ENCODE measurements at regions not wholly inside any gene's neighbourhood (a gene's known extent, or its start where the extent isn't known, plus 50 kb on each side); places are given as distances from the start of the nearest gene placed in this dataset.

GRCh38 chr18:42533009-42533575, 578.1 kb downstream of the PIK3C3 start:
- H3K27me3 Mint-ChIP-seq (ENCODE audit: unreplicated experiment), result no peaks in the 10 kb centered on the region
- intact Hi-C loops (cut with micrococcal nuclease; ENCODE audit: unreplicated experiment), result no loop called here
- peaks cover 4% of the 10 kb centered on the region for H3K9me3 Mint-ChIP-seq (ENCODE audit: low read depth, unreplicated experiment)
- no peak overlapping the region for H3K4me3 Mint-ChIP-seq (ENCODE audit: low read depth, unreplicated experiment)
- H3K4me1 Mint-ChIP-seq (ENCODE audit: low read depth, unreplicated experiment), result no peaks in the 10 kb centered on the region
- BruUV-seq (replicated peaks), result no TSS peak
- CTCF ChIA-PET, result no interaction called here
- TF ChIP-seq CTCF (IDR thresholded peaks at IDR 0.05; ENCODE audit: unreplicated experiment), result no peak
- DNase-seq, result no peak
- no peak overlapping the region for H3K27ac Mint-ChIP-seq (ENCODE audit: unreplicated experiment)
- H3K36me3 Mint-ChIP-seq (ENCODE audit: insufficient read depth, unreplicated experiment), result no peaks in the 10 kb centered on the region

- Mint-ChIP-seq H3K36me3 (ENCODE audit: insufficient read depth, unreplicated experiment) (no peaks in the 10 kb centered on the region), H3K27me3 (ENCODE audit: unreplicated experiment) (no peaks in the 10 kb centered on the region), H3K4me3 (ENCODE audit: low read depth, unreplicated experiment) (no peak overlapping the region), H3K27ac (ENCODE audit: unreplicated experiment) (no peak overlapping the region), H3K9me3 (ENCODE audit: low read depth, unreplicated experiment) (peaks cover 4% of the 10 kb centered on the region), H3K4me1 (ENCODE audit: low read depth, unreplicated experiment) (no peaks in the 10 kb centered on the region)
- BruUV-seq (replicated peaks), result no TSS peak
- intact Hi-C loops (cut with micrococcal nuclease; ENCODE audit: unreplicated experiment), result no loop called here
- TF ChIP-seq CTCF (IDR thresholded peaks at IDR 0.05; ENCODE audit: unreplicated experiment), result no peak
- CTCF ChIA-PET, result no interaction called here
- DNase-seq, result no peak
These were observed 578.6 kb downstream of the PIK3C3 start for GRCh38 chr18:42533616-42534015.

- TF ChIP-seq CTCF (IDR thresholded peaks at IDR 0.05; ENCODE audit: unreplicated experiment), result no peak
- Mint-ChIP-seq H3K9me3 (ENCODE audit: low read depth, unreplicated experiment) (peaks cover 4% of the 10 kb centered on the region), H3K27me3 (ENCODE audit: unreplicated experiment) (no peaks in the 10 kb centered on the region), H3K27ac (ENCODE audit: unreplicated experiment) (no peak overlapping the region), H3K36me3 (ENCODE audit: insufficient read depth, unreplicated experiment) (no peaks in the 10 kb centered on the region), H3K4me3 (ENCODE audit: low read depth, unreplicated experiment) (no peak overlapping the region), H3K4me1 (ENCODE audit: low read depth, unreplicated experiment) (no peaks in the 10 kb centered on the region)
- no TSS peak for BruUV-seq (replicated peaks)
- CTCF ChIA-PET, result no interaction called here
- intact Hi-C loops (cut with micrococcal nuclease; ENCODE audit: unreplicated experiment), result no loop called here
- DNase-seq, result no peak
These were observed 579.3 kb downstream of the PIK3C3 start for GRCh38 chr18:42534313-42534712.

- Mint-ChIP-seq H3K36me3 (ENCODE audit: insufficient read depth, unreplicated experiment) (no peaks in the 10 kb centered on the region), H3K27ac (ENCODE audit: unreplicated experiment) (no peak overlapping the region), H3K4me3 (ENCODE audit: low read depth, unreplicated experiment) (no peak overlapping the region), H3K27me3 (ENCODE audit: unreplicated experiment) (no peaks in the 10 kb centered on the region), H3K4me1 (ENCODE audit: low read depth, unreplicated experiment) (no peaks in the 10 kb centered on the region), H3K9me3 (ENCODE audit: low read depth, unreplicated experiment) (peaks cover 3% of the 10 kb centered on the region)
- intact Hi-C loops (cut with micrococcal nuclease; ENCODE audit: unreplicated experiment), result no loop called here
- DNase-seq, result no peak
- CTCF ChIA-PET, result no interaction called here
- TF ChIP-seq CTCF (IDR thresholded peaks at IDR 0.05; ENCODE audit: unreplicated experiment), result no peak
- BruUV-seq (replicated peaks), result no TSS peak
These were observed 579.0 kb downstream of the RIT2 start for GRCh38 chr18:42536442-42536841.
